ENCODE measurements at regions not wholly inside any gene's neighbourhood (a gene's known extent, or its start where the extent isn't known, plus 50 kb on each side); places are given as distances from the start of the nearest gene placed in this dataset.

DNA sequence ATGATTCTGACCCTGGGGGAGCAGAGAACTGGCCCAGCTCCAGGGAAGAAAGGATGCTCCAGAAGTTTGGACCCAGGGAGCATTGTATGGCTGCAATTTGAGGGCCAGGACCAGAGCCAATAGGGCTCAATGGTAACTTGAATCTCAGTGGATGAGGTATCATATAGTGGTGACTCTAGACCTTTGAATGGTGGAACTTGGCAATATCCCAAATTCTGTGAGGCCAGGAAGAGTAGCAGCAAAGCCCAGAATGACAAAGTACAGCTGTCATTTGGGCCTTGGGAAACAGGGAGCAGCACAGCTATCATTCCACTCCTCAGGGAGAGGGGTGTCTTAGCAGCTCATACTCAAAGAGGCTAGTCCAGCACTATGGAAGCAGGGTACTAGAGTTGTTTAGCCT lies 332.9 kb upstream of the RBMS1 start:
- TF ChIP-seq, protein P1, sequence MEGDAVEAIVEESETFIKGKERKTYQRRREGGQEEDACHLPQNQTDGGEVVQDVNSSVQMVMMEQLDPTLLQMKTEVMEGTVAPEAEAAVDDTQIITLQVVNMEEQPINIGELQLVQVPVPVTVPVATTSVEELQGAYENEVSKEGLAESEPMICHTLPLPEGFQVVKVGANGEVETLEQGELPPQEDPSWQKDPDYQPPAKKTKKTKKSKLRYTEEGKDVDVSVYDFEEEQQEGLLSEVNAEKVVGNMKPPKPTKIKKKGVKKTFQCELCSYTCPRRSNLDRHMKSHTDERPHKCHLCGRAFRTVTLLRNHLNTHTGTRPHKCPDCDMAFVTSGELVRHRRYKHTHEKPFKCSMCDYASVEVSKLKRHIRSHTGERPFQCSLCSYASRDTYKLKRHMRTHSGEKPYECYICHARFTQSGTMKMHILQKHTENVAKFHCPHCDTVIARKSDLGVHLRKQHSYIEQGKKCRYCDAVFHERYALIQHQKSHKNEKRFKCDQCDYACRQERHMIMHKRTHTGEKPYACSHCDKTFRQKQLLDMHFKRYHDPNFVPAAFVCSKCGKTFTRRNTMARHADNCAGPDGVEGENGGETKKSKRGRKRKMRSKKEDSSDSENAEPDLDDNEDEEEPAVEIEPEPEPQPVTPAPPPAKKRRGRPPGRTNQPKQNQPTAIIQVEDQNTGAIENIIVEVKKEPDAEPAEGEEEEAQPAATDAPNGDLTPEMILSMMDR (IDR thresholded peaks at IDR 0.05) = no peak
- no peak for TF ChIP-seq POLR2A (IDR thresholded peaks at IDR 0.05)

Measured in esophagus squamous epithelium (tissue), 4 donors.